ENCODE measurements at regions not wholly inside any gene's neighbourhood (a gene's known extent, or its start where the extent isn't known, plus 50 kb on each side); places are given as distances from the start of the nearest gene placed in this dataset.
A peak's percentile ranks its signal among the peaks of the same experiment; 100 is the strongest.

- no peak for TF ChIP-seq CTCF (IDR thresholded peaks at IDR 0.05; ENCODE audit: low read depth, low read length)
- Histone ChIP-seq H3K9me3 (peaks cover 3% of the 10 kb centered on the region; the same call in 1 of the 2 replicates), H3K27me3 (no peaks in the 10 kb centered on the region), H3K4me3 (ENCODE audit: low read depth, low read length) (no peak overlapping the region), H3K4me1 (no peaks in the 10 kb centered on the region), H3K36me3 (no peaks in the 10 kb centered on the region)
- DNase-seq: no peak
Observed at GRCh38 chr14:43651185-43651787, 855.8 kb downstream of the FSCB start.

DNA sequence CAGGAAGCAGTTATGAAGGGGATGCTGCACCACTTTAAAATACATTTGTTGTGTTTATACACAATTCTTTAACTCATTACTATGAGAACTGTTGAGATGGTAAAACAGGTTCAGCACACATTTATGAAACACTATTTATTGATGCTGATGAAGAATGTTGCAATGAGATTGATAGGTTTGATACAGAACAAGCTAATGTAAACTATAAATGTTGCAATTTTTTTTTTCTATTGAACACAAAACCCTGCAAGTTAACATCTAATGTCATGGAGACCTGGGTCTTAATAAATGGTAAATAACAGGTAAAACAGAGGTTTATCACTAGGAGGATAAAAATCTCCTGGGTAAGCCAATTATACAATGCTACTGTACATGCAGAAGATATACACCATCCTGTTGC, 857.6 kb downstream of the FSCB start:
- DNase-seq: no peak
- Histone ChIP-seq H3K4me1 (no peaks in the 10 kb centered on the region), H3K36me3 (no peaks in the 10 kb centered on the region), H3K4me3 (ENCODE audit: low read depth, low read length) (no peak overlapping the region), H3K27me3 (no peaks in the 10 kb centered on the region), H3K9me3 (peaks cover 3% of the 10 kb centered on the region; the same call in 1 of the 2 replicates)
- no peak for TF ChIP-seq CTCF (IDR thresholded peaks at IDR 0.05; ENCODE audit: low read depth, low read length)

DNA sequence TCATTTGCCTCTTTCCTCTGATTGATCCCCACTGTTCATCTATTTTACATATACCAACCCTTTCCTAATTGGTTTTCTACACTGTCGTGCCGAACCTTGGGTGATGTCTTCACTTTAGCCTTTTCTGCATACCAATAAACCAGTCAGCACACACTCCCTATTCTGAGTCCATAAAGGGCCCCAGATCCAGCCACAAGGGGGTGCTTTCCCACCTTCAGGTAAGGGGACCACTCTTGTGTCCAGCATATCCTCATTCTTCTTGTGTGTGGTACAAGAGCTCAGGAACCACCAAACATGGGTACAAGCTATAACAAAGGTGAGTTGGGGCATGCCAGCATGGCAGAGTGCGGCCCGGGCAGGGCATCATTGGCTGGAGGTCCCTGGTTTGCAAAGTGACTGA, 859.8 kb downstream of the FSCB start:
- Histone ChIP-seq H3K4me3 (ENCODE audit: low read depth, low read length) (no peak overlapping the region), H3K36me3 (no peaks in the 10 kb centered on the region), H3K9me3 (peaks cover 3% of the 10 kb centered on the region; the same call in 1 of the 2 replicates), H3K4me1 (no peaks in the 10 kb centered on the region), H3K27me3 (no peaks in the 10 kb centered on the region)
- no peak for DNase-seq
- TF ChIP-seq CTCF (IDR thresholded peaks at IDR 0.05; ENCODE audit: low read depth, low read length): 0 out of 2 replicates have a peak, but pooled peaks have one; percentile 8

DNA sequence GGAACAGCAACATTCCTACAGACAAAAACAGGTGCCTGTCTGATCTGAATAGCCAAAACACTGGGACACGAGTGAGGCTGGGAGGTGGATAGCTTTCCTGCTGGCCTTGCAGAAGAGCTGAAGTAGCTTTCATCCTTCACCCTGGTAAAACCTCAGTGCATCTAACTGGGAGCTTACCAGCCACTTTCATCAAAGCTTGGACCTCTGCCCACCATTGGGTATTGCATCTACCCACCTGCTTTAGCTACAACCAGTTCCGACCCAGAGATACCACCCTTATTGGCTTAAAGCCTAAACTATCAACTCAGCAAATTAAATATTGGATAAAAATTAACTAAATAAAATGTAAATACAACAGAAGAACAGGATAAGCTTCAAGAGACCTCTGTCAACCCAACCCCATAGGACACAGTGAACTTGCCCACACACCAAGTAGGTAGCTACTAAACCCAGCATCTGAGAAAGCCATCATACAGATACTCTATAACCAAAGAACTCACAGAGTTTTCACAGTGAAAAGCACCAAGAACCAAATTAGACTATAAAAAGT, 866.3 kb downstream of the FSCB start:
- Histone ChIP-seq H3K4me1 (no peaks in the 10 kb centered on the region), H3K27me3 (no peaks in the 10 kb centered on the region), H3K9me3 (peaks cover 4% of the 10 kb centered on the region; the same call in 1 of the 2 replicates), H3K36me3 (no peaks in the 10 kb centered on the region), H3K4me3 (ENCODE audit: low read depth, low read length) (no peak overlapping the region)
- no peak for TF ChIP-seq CTCF (IDR thresholded peaks at IDR 0.05; ENCODE audit: low read depth, low read length)
- DNase-seq: no peak

GRCh38 chr14:43625294-43625693, 881.8 kb downstream of the FSCB start:
- H3K36me3 ChIP-seq: no peaks in the 10 kb centered on the region
- no peaks in the 10 kb centered on the region for H3K4me1 ChIP-seq
- no peak overlapping the region for H3K4me3 ChIP-seq (ENCODE audit: low read depth, low read length)
- DNase-seq: no peak
- no peak for TF ChIP-seq CTCF (IDR thresholded peaks at IDR 0.05; ENCODE audit: low read depth, low read length)
- no peaks in the 10 kb centered on the region; the same call in 1 of the 2 replicates for H3K9me3 ChIP-seq
- no peaks in the 10 kb centered on the region for H3K27me3 ChIP-seq

- no peaks in the 10 kb centered on the region for H3K36me3 ChIP-seq
- H3K4me1 ChIP-seq: no peaks in the 10 kb centered on the region
- H3K27me3 ChIP-seq: no peaks in the 10 kb centered on the region
- no peak for DNase-seq
- no peak for TF ChIP-seq CTCF (IDR thresholded peaks at IDR 0.05; ENCODE audit: low read depth, low read length)
- no peak overlapping the region for H3K4me3 ChIP-seq (ENCODE audit: low read depth, low read length)
- no peaks in the 10 kb centered on the region for H3K9me3 ChIP-seq
Observed at GRCh38 chr14:43621282-43621681, 885.8 kb downstream of the FSCB start.

Data from BE2C (cell line).